ENCODE measurements at regions not wholly inside any gene's neighbourhood (a gene's known extent, or its start where the extent isn't known, plus 50 kb on each side); places are given as distances from the start of the nearest gene placed in this dataset.

- no peak overlapping the region for H3K4me3 Mint-ChIP-seq
Observed at GRCh38 chr5:99258819-99259218, 330.0 kb upstream of the CHD1 start.

GRCh38 chr5:99248066-99248465, 319.3 kb upstream of the CHD1 start:
- intact Hi-C loops (cut with micrococcal nuclease): no loop called here
- Mint-ChIP-seq H3K4me3 (no peak overlapping the region), H3K4me1 (ENCODE audit: low read depth) (no peaks in the 10 kb centered on the region), H3K27ac (no peak overlapping the region), H3K36me3 (ENCODE audit: low read depth) (no peaks in the 10 kb centered on the region), H3K27me3 (no peaks in the 10 kb centered on the region), H3K9me3 (no peaks in the 10 kb centered on the region)
- CTCF ChIA-PET: no interaction called here
- no peak for TF ChIP-seq CTCF (IDR thresholded peaks at IDR 0.05)
- POLR2A ChIA-PET: no interaction called here
- DNase-seq (no peak), ATAC-seq (no peak)

More at GRCh38 chr5:99258819-99259218, 330.0 kb upstream of the CHD1 start:
- no peak for TF ChIP-seq CTCF (IDR thresholded peaks at IDR 0.05)
- Mint-ChIP-seq H3K4me1 (ENCODE audit: low read depth) (no peaks in the 10 kb centered on the region), H3K27ac (no peak overlapping the region), H3K9me3 (peaks cover 17% of the 10 kb centered on the region), H3K27me3 (no peaks in the 10 kb centered on the region), H3K36me3 (ENCODE audit: low read depth) (no peaks in the 10 kb centered on the region)
- POLR2A ChIA-PET: no interaction called here
- ATAC-seq (peak; percentile 49), DNase-seq (no peak)
- CTCF ChIA-PET: no interaction called here
- intact Hi-C loops (cut with micrococcal nuclease): no loop called here

- no peak for DNase-seq
- Mint-ChIP-seq H3K27ac (no peak overlapping the region), H3K9me3 (no peaks in the 10 kb centered on the region), H3K4me3 (no peak overlapping the region), H3K4me1 (ENCODE audit: low read depth) (no peaks in the 10 kb centered on the region), H3K27me3 (no peaks in the 10 kb centered on the region), H3K36me3 (ENCODE audit: low read depth) (no peaks in the 10 kb centered on the region)
- ATAC-seq: no peak
- ChIA-PET POLR2A (no interaction called here), CTCF (no interaction called here)
- intact Hi-C loops (cut with micrococcal nuclease): no loop called here
- no peak for TF ChIP-seq CTCF (IDR thresholded peaks at IDR 0.05)
Observed at GRCh38 chr5:99247346-99247745, 318.5 kb upstream of the CHD1 start.

- POLR2A ChIA-PET: interaction anchor here (0.6 kb wide), 1 partner anchor 64 kb away, joined by 3 read pairs; no protein-coding TSS in a partner anchor
- no peaks in the 10 kb centered on the region for H3K4me1 Mint-ChIP-seq (ENCODE audit: low read depth)
- CTCF ChIA-PET: no interaction called here
Observed at GRCh38 chr5:99243111-99243510, 314.3 kb upstream of the CHD1 start.

GRCh38 chr5:99239826-99240360, 311.1 kb upstream of the CHD1 start:
- Mint-ChIP-seq H3K9me3 (no peaks in the 10 kb centered on the region), H3K27me3 (no peaks in the 10 kb centered on the region), H3K27ac (no peak overlapping the region), H3K4me3 (no peak overlapping the region), H3K4me1 (ENCODE audit: low read depth) (no peaks in the 10 kb centered on the region), H3K36me3 (ENCODE audit: low read depth) (no peaks in the 10 kb centered on the region)
- no peak for TF ChIP-seq CTCF (IDR thresholded peaks at IDR 0.05)
- ChIA-PET CTCF (no interaction called here), POLR2A (no interaction called here)
- intact Hi-C loops (cut with micrococcal nuclease): no loop called here
- no peak for DNase-seq
- no peak for ATAC-seq

More at GRCh38 chr5:99243111-99243510, 314.3 kb upstream of the CHD1 start:
- ATAC-seq: no peak
- no peak for DNase-seq
- H3K36me3 Mint-ChIP-seq (ENCODE audit: low read depth): no peaks in the 10 kb centered on the region
- H3K27ac Mint-ChIP-seq: no peak overlapping the region
- no peak overlapping the region for H3K4me3 Mint-ChIP-seq
- no peak for TF ChIP-seq CTCF (IDR thresholded peaks at IDR 0.05)
- intact Hi-C loops (cut with micrococcal nuclease): no loop called here
- no peaks in the 10 kb centered on the region for H3K27me3 Mint-ChIP-seq
- H3K9me3 Mint-ChIP-seq: no peaks in the 10 kb centered on the region

Measured in activated CD8-positive, alpha-beta T cell treated with anti-CD3 and anti-CD28 coated beads for 36 hours (primary cell).